ENCODE measurements at regions not wholly inside any gene's neighbourhood (a gene's known extent, or its start where the extent isn't known, plus 50 kb on each side); places are given as distances from the start of the nearest gene placed in this dataset.

GRCh38 chr11:98836156-98836555 is 184.6 kb upstream of the CNTN5 start:
- no peak for DNase-seq

GRCh38 chr11:98842187-98842586 is 178.6 kb upstream of the CNTN5 start:
- DNase-seq, result no peak

- no peak for DNase-seq
These were observed 158.6 kb upstream of the CNTN5 start for GRCh38 chr11:98862169-98862568.

- no peak for DNase-seq
These were observed 149.1 kb upstream of the CNTN5 start for GRCh38 chr11:98871690-98872089.

GRCh38 chr11:98874050-98874449 is 146.7 kb upstream of the CNTN5 start:
- DNase-seq, result no peak

- DNase-seq, result no peak
These were observed 124.8 kb upstream of the CNTN5 start for GRCh38 chr11:98895936-98896335.

GRCh38 chr11:98940913-98941312 is 79.8 kb upstream of the CNTN5 start:
- no peak for DNase-seq

- no peak for DNase-seq
These were observed 76.3 kb upstream of the CNTN5 start for GRCh38 chr11:98944461-98944860.

GRCh38 chr11:98952107-98952506 is 68.6 kb upstream of the CNTN5 start:
- no peak for DNase-seq

GRCh38 chr11:98955551-98955950 is 65.2 kb upstream of the CNTN5 start:
- no peak for DNase-seq

- no peak for DNase-seq
These were observed 56.6 kb upstream of the CNTN5 start for GRCh38 chr11:98964146-98964545.

- DNase-seq, result no peak
These were observed 55.4 kb upstream of the CNTN5 start for GRCh38 chr11:98965358-98965757.

GRCh38 chr11:98965775-98966174 is 55.0 kb upstream of the CNTN5 start:
- no peak for DNase-seq

- DNase-seq, result no peak
These were observed 53.7 kb upstream of the CNTN5 start for GRCh38 chr11:98967005-98967404.

All from renal pelvis (tissue), 1 donor.